GM10248 (cell line): ENCODE measurements at regions not wholly inside any gene's neighbourhood (a gene's known extent, or its start where the extent isn't known, plus 50 kb on each side); places are given as distances from the start of the nearest gene placed in this dataset.

Experiments
- CTCF ChIA-PET: fragments of 300-600 bp; sonication (Branson Sonifier 250); formaldehyde crosslinking; extraction: SDS; loops from one replicate; lab custom pipeline; 2021; ENCODE audit warnings: antibody characterized with exemption; lab: Yijun Ruan, JAX
- POLR2A ChIA-PET: fragments of 350-650 bp; sonication (Branson Sonifier 250); formaldehyde crosslinking; extraction: SDS; loops from one replicate; lab custom pipeline; 2020; ENCODE audit warnings: antibody characterized with exemption; lab: Yijun Ruan, JAX
- DNase-seq: peaks from one replicate; pipeline ENCODE4 v3.0.0; 2012; ENCODE audit errors: extremely low spot score
- CTCF ChIP-seq: IDR thresholded peaks from 2 replicates; pipeline ENCODE4 v1.5.1; 2012; ENCODE audit warnings: mild to moderate bottlenecking, low read depth; ENCODE audit errors: extremely low read depth, missing control alignments, control extremely low read depth

DNA sequence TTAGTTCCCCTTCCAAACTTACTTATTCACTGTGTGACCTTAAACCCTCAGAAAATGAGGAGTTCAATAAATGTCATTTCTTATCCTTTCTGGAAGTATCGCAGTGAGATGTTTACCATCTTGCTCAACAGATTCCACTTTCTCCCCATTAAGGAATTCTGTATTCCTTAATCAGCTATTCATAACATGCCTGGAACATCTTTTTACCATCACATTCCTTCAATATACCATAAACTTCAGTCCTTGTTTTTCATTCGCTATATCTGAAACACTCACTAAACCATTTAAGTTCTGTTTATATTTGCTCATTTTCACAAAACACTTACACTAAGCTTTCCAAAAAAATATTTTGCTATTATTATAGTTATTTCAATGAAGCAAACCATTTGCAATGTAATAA, 1158.6 kb downstream of the CDH12 start:
- POLR2A ChIA-PET = no interaction called here

GRCh38 chr5:21693591-21693990, 1159.6 kb downstream of the CDH12 start:
- CTCF ChIA-PET = interaction anchor here (1.6 kb wide), 1 partner anchor 8 kb away, joined by 3 read pairs; no protein-coding TSS in a partner anchor
- TF ChIP-seq CTCF = no peak
- DNase-seq = no peak
- POLR2A ChIA-PET = no interaction called here

More for the DNA sequence above, 1158.6 kb downstream of the CDH12 start:
- no peak for TF ChIP-seq CTCF
- CTCF ChIA-PET = interaction anchor here (1.6 kb wide), 1 partner anchor 9 kb away, joined by 3 read pairs; no protein-coding TSS in a partner anchor
- DNase-seq = no peak

- POLR2A ChIA-PET = no interaction called here
- TF ChIP-seq CTCF = no peak
- DNase-seq = no peak
- CTCF ChIA-PET = no interaction called here
Observed at GRCh38 chr5:21689587-21689986, 1163.6 kb downstream of the CDH12 start.

DNA sequence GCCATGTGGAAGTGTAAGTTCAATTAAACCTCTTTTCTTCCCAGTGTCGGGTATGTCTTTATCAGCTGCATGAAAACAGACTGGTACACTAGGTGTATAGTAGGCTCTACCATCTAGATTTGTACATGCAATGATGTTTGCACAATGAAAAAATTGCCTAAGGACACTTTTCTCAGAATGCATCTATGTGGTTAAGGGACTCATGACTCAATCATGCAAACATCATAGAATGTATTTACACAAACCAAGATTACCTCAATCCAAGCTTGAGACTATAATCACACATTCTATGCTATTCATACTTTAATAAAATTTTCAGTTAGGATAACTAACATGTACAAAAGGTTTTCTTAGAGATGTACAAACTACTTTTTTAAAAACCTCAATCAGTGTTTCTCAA, 1164.5 kb downstream of the CDH12 start:
- TF ChIP-seq CTCF = no peak
- ChIA-PET CTCF (no interaction called here), POLR2A (no interaction called here)
- no peak for DNase-seq

DNA sequence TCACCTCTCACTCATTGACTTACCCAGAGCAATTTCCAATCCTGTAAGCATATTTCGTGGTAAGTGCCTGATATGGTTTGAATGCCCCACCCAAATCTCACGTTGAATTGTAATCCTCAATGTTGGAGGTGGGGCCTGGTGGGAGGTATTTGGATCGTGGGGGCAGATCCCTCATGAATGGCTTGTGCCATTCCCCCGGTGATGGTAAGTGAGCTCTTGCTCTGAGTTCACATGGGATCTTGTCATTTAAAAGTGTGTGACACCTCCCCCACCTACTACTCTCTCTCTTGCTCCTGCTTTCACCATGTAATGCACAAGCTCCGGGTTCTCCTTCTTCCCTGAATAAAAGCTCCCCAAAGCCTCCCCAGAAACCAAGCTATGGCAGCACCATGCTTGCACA, 1165.5 kb downstream of the CDH12 start:
- POLR2A ChIA-PET = no interaction called here
- no peak for TF ChIP-seq CTCF
- CTCF ChIA-PET = interaction anchor here (1.0 to 1.4 kb wide), 2 partner anchors 11 to 22 kb away, joined by 3 to 4 read pairs; no protein-coding TSS in a partner anchor
- no peak for DNase-seq

DNA sequence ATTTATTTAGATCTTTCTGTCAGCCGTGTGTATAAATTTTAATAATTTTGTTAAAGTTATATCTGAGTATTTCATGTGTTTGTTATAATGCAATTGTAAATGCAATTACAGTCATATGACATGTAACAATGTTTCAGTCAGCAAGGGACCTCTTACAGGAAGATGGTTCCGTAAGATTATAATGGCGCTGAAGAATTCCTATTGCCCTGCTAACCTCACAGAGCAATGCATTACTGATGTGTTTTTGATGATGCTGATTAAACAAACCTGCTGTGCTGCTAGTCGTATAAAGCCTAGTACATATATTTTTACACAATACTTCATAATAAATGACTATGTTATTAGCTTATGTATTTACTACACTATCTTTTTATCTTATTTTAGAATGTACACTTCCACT, 1166.4 kb downstream of the CDH12 start:
- POLR2A ChIA-PET = no interaction called here
- CTCF ChIA-PET = interaction anchor here (1.0 to 1.4 kb wide), 2 partner anchors 10 to 22 kb away, joined by 3 to 4 read pairs; no protein-coding TSS in a partner anchor
- TF ChIP-seq CTCF = no peak
- no peak for DNase-seq
